NCI-H1694 (cell line): ENCODE measurements at regions not wholly inside any gene's neighbourhood (a gene's known extent, or its start where the extent isn't known, plus 50 kb on each side); places are given as distances from the start of the nearest gene placed in this dataset.

Source experiments
- DNase-seq: peaks from one replicate; lab custom pipeline; 2025; lab: John Stamatoyannopoulos, UW

DNA sequence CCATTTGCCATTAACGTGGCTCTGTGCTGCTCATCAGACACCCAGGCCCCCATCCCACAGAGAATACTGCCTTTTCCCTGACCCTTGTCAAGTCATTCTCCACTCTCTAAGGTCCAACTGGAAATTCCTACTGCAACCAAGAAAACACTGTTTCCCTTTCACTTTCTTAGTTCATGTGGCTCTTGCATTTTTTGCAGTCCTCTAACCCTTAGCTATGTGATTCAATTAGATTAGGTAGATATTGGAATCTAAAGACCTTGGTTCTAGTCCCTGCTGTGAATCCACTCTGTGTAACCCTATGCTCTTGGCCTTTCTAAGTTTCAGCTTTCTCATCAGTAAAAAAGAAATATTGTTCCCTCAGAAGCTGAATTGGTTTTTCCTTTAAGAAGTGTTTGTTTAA, 649.4 kb downstream of the CCDC171 start:
- no peak for DNase-seq

- no peak for DNase-seq
These were observed 650.3 kb downstream of the CCDC171 start for GRCh38 chr9:16202914-16203728.

GRCh38 chr9:16203729-16204573, 651.1 kb downstream of the CCDC171 start:
- no peak for DNase-seq

DNA sequence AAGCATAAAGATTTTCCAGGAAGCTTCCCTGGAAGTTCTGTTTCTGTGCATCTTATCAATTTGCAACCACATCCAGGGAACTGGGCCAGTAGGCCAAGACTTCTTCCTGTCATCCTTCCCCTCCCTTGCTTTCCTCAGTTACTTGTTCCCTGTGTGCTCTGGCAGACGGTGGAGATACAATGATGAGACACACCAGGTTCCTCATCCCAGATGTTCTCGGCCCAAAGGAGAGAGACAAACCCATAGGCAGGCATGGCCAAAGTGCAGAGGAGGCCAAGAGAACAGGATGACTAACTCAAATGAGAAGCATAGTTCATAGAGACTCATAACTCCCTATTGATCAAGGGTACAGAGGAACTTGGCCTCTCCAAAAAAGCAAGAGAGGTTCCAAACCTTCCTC, 652.6 kb downstream of the CCDC171 start:
- DNase-seq, result no peak

GRCh38 chr9:16206518-16206917, 653.7 kb downstream of the CCDC171 start:
- no peak for DNase-seq

GRCh38 chr9:16207161-16207560, 654.3 kb downstream of the CCDC171 start:
- DNase-seq, result peak; percentile 12

- no peak for DNase-seq
These were observed 657.6 kb downstream of the CCDC171 start for GRCh38 chr9:16210440-16210839.

GRCh38 chr9:16211946-16212345, 658.5 kb downstream of the BNC2 start:
- no peak for DNase-seq

GRCh38 chr9:16213781-16214515, 656.5 kb downstream of the BNC2 start:
- DNase-seq, result no peak

DNA sequence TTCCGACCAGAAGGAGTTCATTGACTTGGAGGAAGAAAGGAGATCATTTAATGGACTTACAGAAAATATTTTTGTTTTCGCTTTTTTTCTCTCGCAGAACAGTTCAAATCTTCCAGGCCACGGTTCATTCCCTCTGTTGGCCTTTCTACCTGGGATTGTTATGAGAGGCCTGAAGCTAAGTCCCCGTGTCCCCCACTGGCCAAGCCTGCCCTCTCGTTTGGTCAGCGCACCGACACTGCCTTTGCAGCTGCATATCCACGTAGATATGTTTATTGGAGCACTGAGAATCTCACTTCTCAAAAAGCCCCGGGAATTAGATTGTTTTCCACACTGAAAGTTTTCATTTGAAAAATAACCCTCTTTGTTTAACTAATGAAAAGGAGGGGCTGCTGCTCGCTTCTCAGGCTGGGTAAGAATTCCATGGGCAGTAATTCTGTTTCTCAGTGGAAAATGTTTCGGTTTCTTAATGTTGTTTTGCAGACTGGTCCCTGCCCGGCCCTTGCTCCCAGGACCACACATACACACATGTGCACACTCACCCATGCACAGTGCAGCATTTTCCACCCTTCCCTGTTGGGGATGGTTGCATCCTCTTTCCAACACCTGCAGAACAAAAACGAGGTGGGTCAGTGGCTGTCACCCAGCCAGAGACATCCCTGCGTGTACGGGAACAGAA, 655.7 kb downstream of the BNC2 start:
- DNase-seq, result no peak

- DNase-seq, result no peak
These were observed 655.2 kb downstream of the BNC2 start for GRCh38 chr9:16215353-16215680.

- no peak for DNase-seq
These were observed 652.3 kb downstream of the BNC2 start for GRCh38 chr9:16217943-16218701.

- DNase-seq, result no peak
These were observed 649.1 kb downstream of the BNC2 start for GRCh38 chr9:16221366-16221765.

DNA sequence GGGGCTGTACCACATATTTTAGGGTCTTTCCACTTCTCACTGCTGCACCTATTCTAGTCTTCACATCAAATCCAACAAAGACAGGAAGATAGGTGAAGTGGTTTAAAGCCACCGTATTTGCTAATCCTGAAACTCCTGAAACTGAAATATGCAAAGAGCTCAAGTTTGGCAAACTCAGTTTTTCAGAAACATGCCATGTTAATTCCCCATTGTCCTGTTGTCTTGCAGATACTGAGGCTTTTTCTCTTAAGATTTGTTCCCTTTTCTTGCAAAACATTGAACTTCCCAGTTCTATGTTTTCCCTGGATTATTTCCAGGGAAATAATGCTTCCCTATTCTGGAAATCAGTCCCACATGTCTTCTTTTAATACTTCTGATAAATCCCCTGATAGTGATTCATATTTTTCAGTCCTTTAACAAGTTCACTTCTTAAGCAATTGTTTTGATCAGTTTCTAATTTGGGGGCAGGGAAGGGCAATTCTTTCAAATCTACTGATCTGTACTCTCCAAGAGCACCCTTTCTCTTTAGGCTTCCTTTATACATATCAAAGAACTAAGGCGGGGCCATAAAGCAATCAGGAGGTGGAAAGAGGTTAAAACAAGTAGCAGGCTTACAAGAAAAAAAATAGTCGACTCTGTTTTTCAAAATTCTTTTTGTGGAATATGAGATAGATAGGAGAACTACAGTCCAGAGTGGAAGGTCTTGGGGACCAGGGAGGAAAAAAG, 648.5 kb downstream of the BNC2 start:
- no peak for DNase-seq

GRCh38 chr9:16223074-16223871, 647.2 kb downstream of the BNC2 start:
- no peak for DNase-seq

GRCh38 chr9:16230731-16231130, 639.7 kb downstream of the BNC2 start:
- DNase-seq, result no peak

DNA sequence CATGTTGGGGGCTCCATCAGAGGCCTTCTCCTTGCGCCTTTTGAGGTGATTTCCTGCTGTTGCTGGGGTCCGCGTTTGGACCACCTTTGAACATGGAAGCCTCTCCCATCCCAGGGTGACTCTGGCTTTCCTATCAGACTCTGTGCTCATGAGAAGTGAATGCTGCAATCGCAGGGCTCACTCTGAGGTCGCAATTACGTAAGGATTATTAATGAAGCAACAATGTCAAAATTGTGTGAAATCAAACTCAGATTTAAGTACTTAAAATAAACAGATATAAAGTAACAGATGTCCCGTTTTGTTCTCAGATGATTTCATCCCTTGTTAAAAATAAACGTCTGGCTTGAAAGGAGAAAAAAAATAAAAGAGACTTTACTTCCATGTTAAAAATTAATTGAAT, 634.2 kb downstream of the BNC2 start:
- DNase-seq, result no peak

DNA sequence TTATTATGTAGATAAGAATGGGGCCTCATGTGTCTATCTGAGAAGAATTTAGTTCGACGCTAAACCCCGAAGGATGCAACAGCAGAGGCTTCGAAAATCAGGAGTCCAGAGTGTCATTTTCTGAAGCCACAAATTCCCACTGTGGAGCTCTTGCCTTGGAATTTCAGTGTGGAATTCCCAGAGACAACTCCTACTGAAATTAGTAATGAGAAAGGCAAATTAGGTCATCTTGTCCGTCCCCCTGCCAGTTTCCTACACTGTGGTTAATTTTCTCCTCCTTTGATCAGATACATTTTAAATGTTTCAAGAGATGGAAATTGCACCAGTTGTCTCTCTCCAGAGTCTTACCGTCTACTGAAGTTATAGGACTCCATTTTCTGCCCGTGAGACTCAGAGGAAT, 633.6 kb downstream of the BNC2 start:
- DNase-seq, result no peak

GRCh38 chr9:16238623-16239138, 631.8 kb downstream of the BNC2 start:
- DNase-seq, result no peak

- DNase-seq, result no peak
These were observed 629.2 kb downstream of the BNC2 start for GRCh38 chr9:16241231-16241630.
